HEK293 (cell line): ENCODE measurements at regions not wholly inside any gene's neighbourhood (a gene's known extent, or its start where the extent isn't known, plus 50 kb on each side); places are given as distances from the start of the nearest gene placed in this dataset.

Source experiments
- CTCF ChIA-PET: fragments of 350-600 bp; formaldehyde crosslinking; extraction: SDS; loops from one replicate; lab custom pipeline; 2021; ENCODE audit warnings: antibody characterized with exemption; lab: Yijun Ruan, JAX
- POLR2A ChIA-PET: fragments of 300-600 bp; formaldehyde crosslinking; extraction: SDS; loops from one replicate; lab custom pipeline; 2020; ENCODE audit warnings: antibody characterized with exemption, inconsistent platforms; lab: Yijun Ruan, JAX
- H3K27ac ChIP-seq: fragments of 200-500 bp; sonication (Bioruptor generic); 2 replicates; pipeline ENCODE4 v1.5.1; 2014; ENCODE audit warnings: low read depth, low read length, control low read depth, inconsistent platforms; ENCODE audit errors: extremely low read depth
- H3K36me3 ChIP-seq, 2 experiments: fragments of 200-500 bp in 1 of 2; sonication (Bioruptor generic) in 1 of 2; 1 replicate in 1 of 2; 2 replicates in 1 of 2; pipeline ENCODE4 v1.5.1; 2014 to 2017; ENCODE audit warnings: inconsistent platforms in 2 of 2, low read length in 2 of 2; ENCODE audit not compliant: control insufficient read depth in 2 of 2, insufficient read depth in 1 of 2
- H3K4me1 ChIP-seq: fragments of 200-500 bp; sonication (Bioruptor generic); 2 replicates; pipeline ENCODE4 v1.5.1; 2014; ENCODE audit warnings: mild to moderate bottlenecking, low read length, inconsistent platforms; ENCODE audit not compliant: control insufficient read depth, insufficient read depth
- H3K4me3 ChIP-seq: 2 replicates; pipeline ENCODE4 v1.5.1; 2011; ENCODE audit warnings: low read depth, mild to moderate bottlenecking, control low read depth, low read length, moderate library complexity
- H3K9me3 ChIP-seq: fragments of 200-500 bp; sonication (Bioruptor generic); 2 replicates; pipeline ENCODE4 v1.5.1; 2014; ENCODE audit warnings: low read depth, low read length, inconsistent platforms; ENCODE audit not compliant: control insufficient read depth, insufficient read depth
- GLIS2 ChIP-seq: fragments of 450-650 bp; formaldehyde crosslinking; IDR thresholded peaks from 2 replicates; pipeline ENCODE4 v1.5.1; 2016; ENCODE audit warnings: missing biosample characterization, missing genetic modification characterization
- HOXC10 ChIP-seq: sonication (generic); formaldehyde crosslinking; IDR thresholded peaks from 2 replicates; pipeline ENCODE4 v1.8.1; 2023; ENCODE audit warnings: mild to moderate bottlenecking, missing genetic modification reagents
- HOXD13 ChIP-seq: sonication (generic); formaldehyde crosslinking; IDR thresholded peaks from 2 replicates; pipeline ENCODE4 v1.8.0; 2022; ENCODE audit warnings: missing genetic modification reagents, borderline replicate concordance
- INSM2 ChIP-seq: fragments of 450-650 bp; formaldehyde crosslinking; IDR thresholded peaks from 2 replicates; pipeline ENCODE4 v1.5.1; 2016; ENCODE audit warnings: missing biosample characterization, missing genetic modification characterization
- KLF1 ChIP-seq: fragments of 450-650 bp; formaldehyde crosslinking; IDR thresholded peaks from 2 replicates; pipeline ENCODE4 v1.5.1; 2016; ENCODE audit warnings: missing biosample characterization, missing genetic modification characterization
- KLF16 ChIP-seq: fragments of 450-650 bp; formaldehyde crosslinking; IDR thresholded peaks from 2 replicates; pipeline ENCODE4 v1.5.1; 2017; ENCODE audit warnings: missing biosample characterization, missing genetic modification characterization
- OVOL3 ChIP-seq: fragments of 450-650 bp; formaldehyde crosslinking; IDR thresholded peaks from 2 replicates; pipeline ENCODE4 v1.5.1; 2016; ENCODE audit warnings: missing biosample characterization, missing genetic modification characterization
- PRDM1 ChIP-seq: fragments of 450-650 bp; formaldehyde crosslinking; IDR thresholded peaks from 2 replicates; pipeline ENCODE4; 2016; ENCODE audit warnings: missing biosample characterization, missing genetic modification characterization
- SALL2 ChIP-seq: fragments of 450-650 bp; formaldehyde crosslinking; IDR thresholded peaks from 2 replicates; pipeline ENCODE4 v1.5.0; 2017; ENCODE audit warnings: missing biosample characterization, mild to moderate bottlenecking, missing genetic modification characterization, borderline replicate concordance
- TRIM28 ChIP-seq: IDR thresholded peaks from 2 replicates; pipeline ENCODE4 v1.6.1; 2011; ENCODE audit warnings: low read length, control low read depth, borderline replicate concordance
- ZBTB1 ChIP-seq: fragments of 450-650 bp; formaldehyde crosslinking; IDR thresholded peaks from 2 replicates; pipeline ENCODE4 v1.5.1; 2016; ENCODE audit warnings: missing biosample characterization, missing genetic modification characterization
- ZBTB10 ChIP-seq: fragments of 450-650 bp; formaldehyde crosslinking; IDR thresholded peaks from 2 replicates; pipeline ENCODE4 v1.5.1; 2016; ENCODE audit warnings: missing biosample characterization, missing genetic modification characterization
- ZBTB44 ChIP-seq: fragments of 450-650 bp; IDR thresholded peaks from 2 replicates; pipeline ENCODE4 v1.5.1; 2018; ENCODE audit warnings: missing biosample characterization, mild to moderate bottlenecking, missing genetic modification characterization
- ZNF2 ChIP-seq: fragments of 450-650 bp; formaldehyde crosslinking; IDR thresholded peaks from 2 replicates; pipeline ENCODE4 v1.5.1; 2016; ENCODE audit warnings: missing biosample characterization, missing genetic modification characterization
- ZNF239 ChIP-seq: fragments of 450-650 bp; formaldehyde crosslinking; IDR thresholded peaks from 2 replicates; pipeline ENCODE4 v1.5.1; 2016; ENCODE audit warnings: missing biosample characterization, missing genetic modification characterization
- ZNF449 ChIP-seq: fragments of 450-650 bp; formaldehyde crosslinking; IDR thresholded peaks from 2 replicates; pipeline ENCODE4 v1.5.1; 2017; ENCODE audit warnings: missing biosample characterization, mild to moderate bottlenecking, missing genetic modification characterization, moderate library complexity
- ZNF473 ChIP-seq: fragments of 450-650 bp; formaldehyde crosslinking; IDR thresholded peaks from 2 replicates; pipeline ENCODE4 v1.5.1; 2017; ENCODE audit warnings: missing biosample characterization, missing genetic modification characterization
- ZNF510 ChIP-seq: fragments of 450-650 bp; formaldehyde crosslinking; IDR thresholded peaks from 2 replicates; pipeline ENCODE4 v1.5.1; 2018; ENCODE audit warnings: mild to moderate bottlenecking, missing genetic modification characterization, missing biosample characterization; ENCODE audit not compliant: insufficient replicate concordance
- ZNF514 ChIP-seq: fragments of 450-650 bp; formaldehyde crosslinking; IDR thresholded peaks from 2 replicates; pipeline ENCODE4 v1.5.1; 2016; ENCODE audit warnings: missing biosample characterization, missing genetic modification characterization
- ZNF548 ChIP-seq: fragments of 450-650 bp; formaldehyde crosslinking; IDR thresholded peaks from 2 replicates; pipeline ENCODE4 v1.5.1; 2016; ENCODE audit warnings: missing biosample characterization, missing genetic modification characterization
- ZNF600 ChIP-seq: fragments of 450-650 bp; formaldehyde crosslinking; IDR thresholded peaks from 2 replicates; pipeline ENCODE4 v1.5.1; 2016; ENCODE audit warnings: missing biosample characterization, missing genetic modification characterization
- ZNF747 ChIP-seq: fragments of 450-650 bp; formaldehyde crosslinking; IDR thresholded peaks from 2 replicates; pipeline ENCODE4 v1.5.1; 2016; ENCODE audit warnings: missing biosample characterization, missing genetic modification characterization
- ZNF76 ChIP-seq: fragments of 450-650 bp; formaldehyde crosslinking; IDR thresholded peaks from 2 replicates; pipeline ENCODE4; 2016; ENCODE audit warnings: low read depth, missing biosample characterization, missing genetic modification characterization, borderline replicate concordance
- ZNF843 ChIP-seq: fragments of 450-650 bp; formaldehyde crosslinking; IDR thresholded peaks from 2 replicates; pipeline ENCODE4 v1.5.1; 2016; ENCODE audit warnings: missing biosample characterization, missing genetic modification characterization
- ZSCAN30 ChIP-seq: fragments of 450-650 bp; IDR thresholded peaks from 2 replicates; pipeline ENCODE4 v1.5.1; 2018; ENCODE audit warnings: missing biosample characterization, mild to moderate bottlenecking, missing genetic modification characterization, moderate library complexity
- ZSCAN4 ChIP-seq: fragments of 450-650 bp; formaldehyde crosslinking; IDR thresholded peaks from 2 replicates; pipeline ENCODE4 v1.5.1; 2017; ENCODE audit warnings: missing biosample characterization, missing genetic modification characterization

GRCh38 chr2:10245661-10246060 is 57.0 kb upstream of the HPCAL1 start:
- CTCF ChIA-PET, result no interaction called here
- no peaks in the 10 kb centered on the region for H3K36me3 ChIP-seq
- POLR2A ChIA-PET, result no interaction called here
- H3K4me3 ChIP-seq, result no peak overlapping the region
- no peaks in the 10 kb centered on the region for H3K9me3 ChIP-seq
- no peak overlapping the region for H3K27ac ChIP-seq
- no peak for TF ChIP-seq ZBTB10 (tag by site-specific recombination)
- TF ChIP-seq TRIM28, result no peak
- no peak for TF ChIP-seq ZNF2 (tag by site-specific recombination)
- TF ChIP-seq ZSCAN4 (tag by site-specific recombination), result no peak
- TF ChIP-seq OVOL3 (tag by site-specific recombination), result no peak
- TF ChIP-seq ZNF239 (tag by site-specific recombination), result no peak
- TF ChIP-seq HOXD13 (CRISPR knock-in tag), result no peak
- no peak for TF ChIP-seq ZSCAN30
- TF ChIP-seq KLF16, result no peak
- no peak for TF ChIP-seq ZNF473 (tag by site-specific recombination)
- no peak for TF ChIP-seq ZNF548
- no peak for TF ChIP-seq ZNF747
- no peak for TF ChIP-seq GLIS2 (tag by site-specific recombination)
- TF ChIP-seq ZNF514, result no peak
- no peak for TF ChIP-seq HOXC10 (CRISPR knock-in tag)
- no peak for TF ChIP-seq ZNF510
- H3K4me1 ChIP-seq, result no peaks in the 10 kb centered on the region

- H3K27ac ChIP-seq, result no peak overlapping the region
- ChIA-PET CTCF (no interaction called here), POLR2A (no interaction called here)
- no peaks in the 10 kb centered on the region for H3K36me3 ChIP-seq
- no peaks in the 10 kb centered on the region for H3K9me3 ChIP-seq
- H3K4me1 ChIP-seq, result no peaks in the 10 kb centered on the region
- H3K4me3 ChIP-seq, result no peak overlapping the region
- TF ChIP-seq ZNF600, result no peak
- no peak for TF ChIP-seq ZBTB44 (tag by site-specific recombination)
- TF ChIP-seq ZNF76, result no peak
- no peak for TF ChIP-seq ZBTB1 (tag by site-specific recombination)
- no peak for TF ChIP-seq PRDM1
- TF ChIP-seq INSM2 (tag by site-specific recombination), result no peak
- no peak for TF ChIP-seq KLF1 (tag by site-specific recombination)
- no peak for TF ChIP-seq SALL2 (tag by site-specific recombination)
- TF ChIP-seq ZNF843 (tag by site-specific recombination), result no peak
- TF ChIP-seq ZNF449 (tag by site-specific recombination), result no peak
Measured at GRCh38 chr2:10246370-10246769, 56.3 kb upstream of the HPCAL1 start.
